ENCODE measurements at regions not wholly inside any gene's neighbourhood (a gene's known extent, or its start where the extent isn't known, plus 50 kb on each side); places are given as distances from the start of the nearest gene placed in this dataset.

- TF ChIP-seq ZNF597 (CRISPR knock-in tag; IDR thresholded peaks at IDR 0.05): no peak
- TF ChIP-seq ZNF629 (CRISPR knock-in tag; conservative IDR thresholded peaks at IDR 0.05): no peak
Measured at GRCh38 chr12:124143726-124144125, 151.2 kb upstream of the RFLNA start (continued).

GRCh38 chr12:124144531-124145194, 150.2 kb upstream of the RFLNA start:
- in situ Hi-C loops (cut with HindIII; ENCODE audit: extremely low pct_ligation_motif_present, low pct_unique_long_range_greater_than_20kb) (no loop called here), intact Hi-C loops (cut with micrococcal nuclease; ENCODE audit: unreplicated experiment) (no loop called here)
- Histone ChIP-seq H3K36me3 (replicated peaks in 1 of 2; ENCODE audit: control insufficient read depth in 1 of 2, insufficient read depth in 2 of 2, low read length in 2 of 2) (no peaks in the 10 kb centered on the region), H3K4me1 (ENCODE audit: insufficient read depth, low read length) (no peaks in the 10 kb centered on the region), H3K27ac (ENCODE audit: extremely low read length, insufficient read depth, low read length) (no peak overlapping the region), H4K20me1 (ENCODE audit: insufficient read depth, low read length) (no peaks in the 10 kb centered on the region), H2AFZ (ENCODE audit: low read length) (no peak overlapping the region), H3K9me3 (ENCODE audit: low read length) (peaks cover 10% of the 10 kb centered on the region), H3K79me2 (ENCODE audit: insufficient read depth, low read length) (no peaks in the 10 kb centered on the region), H3K27me3 (ENCODE audit: control insufficient read depth in 1 of 2, insufficient read depth in 2 of 2, low read length in 2 of 2) (peaks cover 0 to 25% of the 10 kb centered on the region in 2 experiments; a peak in 2 of 5 replicates), H3K4me3 (replicated peaks in 1 of 3; ENCODE audit: insufficient read depth in 1 of 3, low read depth in 2 of 3, low read length in 3 of 3) (no peak overlapping the region), H3K4me2 (ENCODE audit: low read depth, low read length) (no peak overlapping the region), H3K9ac (ENCODE audit: insufficient read depth, low read depth, low read length) (no peak overlapping the region)
- POLR2A ChIA-PET: no interaction called here
- DNase-seq (ENCODE audit: low spot score): no peak
- FAIRE-seq: no peak
- TF ChIP-seq, protein P1, sequence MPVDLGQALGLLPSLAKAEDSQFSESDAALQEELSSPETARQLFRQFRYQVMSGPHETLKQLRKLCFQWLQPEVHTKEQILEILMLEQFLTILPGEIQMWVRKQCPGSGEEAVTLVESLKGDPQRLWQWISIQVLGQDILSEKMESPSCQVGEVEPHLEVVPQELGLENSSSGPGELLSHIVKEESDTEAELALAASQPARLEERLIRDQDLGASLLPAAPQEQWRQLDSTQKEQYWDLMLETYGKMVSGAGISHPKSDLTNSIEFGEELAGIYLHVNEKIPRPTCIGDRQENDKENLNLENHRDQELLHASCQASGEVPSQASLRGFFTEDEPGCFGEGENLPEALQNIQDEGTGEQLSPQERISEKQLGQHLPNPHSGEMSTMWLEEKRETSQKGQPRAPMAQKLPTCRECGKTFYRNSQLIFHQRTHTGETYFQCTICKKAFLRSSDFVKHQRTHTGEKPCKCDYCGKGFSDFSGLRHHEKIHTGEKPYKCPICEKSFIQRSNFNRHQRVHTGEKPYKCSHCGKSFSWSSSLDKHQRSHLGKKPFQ (CRISPR knock-in tag; IDR thresholded peaks at IDR 0.05; ENCODE audit: insufficient replicate concordance): peak; percentile 73
- TF ChIP-seq ZNF354B (CRISPR knock-in tag; IDR thresholded peaks at IDR 0.05): no peak
- ATAC-seq: no peak
- CTCF ChIA-PET (ENCODE audit: low intra/inter-chr PET ratio, low total read pairs): no interaction called here
- no TSS peak for BruUV-seq (replicated peaks)
- WGBS (ENCODE audit: low lambda C conversion rate): 21% methylated on average over 9 of the region's 9 CpGs
